K562 (cell line): ENCODE measurements at regions not wholly inside any gene's neighbourhood (a gene's known extent, or its start where the extent isn't known, plus 50 kb on each side); places are given as distances from the start of the nearest gene placed in this dataset.

Source experiments
- CTBP1 ChIP-seq: fragments of 450-650 bp; IDR thresholded peaks from 2 replicates; pipeline ENCODE4 v1.6.1; 2016; ENCODE audit warnings: borderline replicate concordance
- ID3 ChIP-seq, 2 experiments: fragments of 250-450 bp in 1 of 2; fragments of 450-650 bp in 1 of 2; sonication (Bioruptor Pico) in 1 of 2; IDR thresholded peaks; 2 replicates each; pipeline versions ENCODE4 v1.6.1 to v1.8.0; 2016 to 2021; ENCODE audit warnings: mild to moderate bottlenecking in 2 of 2, moderate library complexity in 2 of 2, missing compliant biosample characterization in 1 of 2, missing genetic modification characterization in 1 of 2
- ILF3 ChIP-seq: fragments of 450-650 bp; IDR thresholded peaks from 2 replicates; pipeline ENCODE4 v1.6.1; 2018; ENCODE audit warnings: antibody characterized with exemption, mild to moderate bottlenecking, moderate library complexity, borderline replicate concordance
- MAFF ChIP-seq: IDR thresholded peaks from 2 replicates; pipeline ENCODE4 v1.6.1; 2012; ENCODE audit warnings: low read length, improper control_type of control experiment
- NFE2 ChIP-seq: IDR thresholded peaks from 2 replicates; pipeline ENCODE4 v1.6.1; 2014; ENCODE audit warnings: antibody characterized with exemption, low read depth
- PREB ChIP-seq: sonication (generic); formaldehyde crosslinking; IDR thresholded peaks from 2 replicates; pipeline ENCODE4 v1.8.1; 2023; ENCODE audit warnings: mild to moderate bottlenecking, missing genetic modification reagents
- RCOR1 ChIP-seq, 2 experiments: IDR thresholded peaks; 2 replicates each; pipeline ENCODE4 v1.6.1; 2012; ENCODE audit warnings: low read depth in 2 of 2, low read length in 2 of 2, borderline replicate concordance in 1 of 2, improper control_type of control experiment in 1 of 2
- ZNF146 ChIP-seq: IDR thresholded peaks from one replicate; pipeline ENCODE4 v1.6.1; 2018; ENCODE audit warnings: missing compliant biosample characterization; ENCODE audit not compliant: unreplicated experiment
- ZNF197 ChIP-seq: fragments of 200-800 bp; sonication (Bioruptor generic); IDR thresholded peaks from 2 replicates; pipeline ENCODE4 v1.6.1; 2016; ENCODE audit warnings: low read depth, missing genetic modification characterization, missing compliant biosample characterization
- ZNF316 ChIP-seq: fragments of 450-650 bp; IDR thresholded peaks from 2 replicates; pipeline ENCODE4 v1.6.1; 2016

- TF ChIP-seq ILF3 (no peak), RCOR1 (IDR thresholded peaks at IDR 0.05; ENCODE audit: borderline replicate concordance in 1 of 2, low read depth in 2 of 2, low read length in 2 of 2) (0 out of 4 replicates have a peak, but pooled peaks of 1 of the 2 experiments have one; percentile 31), MAFF (peak; percentile 23; the same call in 1 of the 2 replicates), PREB (CRISPR knock-in tag) (0 out of 2 replicates have a peak, but pooled peaks have one; percentile 4), NFE2 (peak; percentile 52; the same call in 1 of the 2 replicates), ZNF316 (peak; percentile 59), ID3 (CRISPR knock-in tag; IDR thresholded peaks at IDR 0.05) (no peak), ID3 (tag; IDR thresholded peaks at IDR 0.05) (peak; percentile 41; the same call in 1 of the 2 replicates), ZNF197 (CRISPR knock-in tag) (0 out of 2 replicates have a peak, but pooled peaks have one; percentile 49), ZNF146 (CRISPR knock-in tag) (no peak), CTBP1 (peak; percentile 22; the same call in 1 of the 2 replicates)
Measured at GRCh38 chr11:119480380-119481020, 57.5 kb upstream of the THY1 start (continued).
